SU-DHL-6 (cell line): ENCODE measurements at regions not wholly inside any gene's neighbourhood (a gene's known extent, or its start where the extent isn't known, plus 50 kb on each side); places are given as distances from the start of the nearest gene placed in this dataset.

Experiments
- H2AFZ ChIP-seq: fragments of 200-600 bp; sonication (generic); 2 replicates; pipeline ENCODE4 v1.6.1; 2014; ENCODE audit warnings: low read depth, mild to moderate bottlenecking, moderate library complexity, mixed read lengths, antibody characterized with exemption, low read length; ENCODE audit not compliant: severe bottlenecking
- H3F3A ChIP-seq: fragments of 200-600 bp; shearing (Covaris generic); 2 replicates; pipeline ENCODE4 v1.6.0; 2016; ENCODE audit warnings: antibody characterized with exemption, mild to moderate bottlenecking; ENCODE audit not compliant: insufficient read depth
- H3K27ac ChIP-seq: fragments of 200-600 bp; sonication (generic); 2 replicates; pipeline ENCODE4 v1.5.1; 2016; ENCODE audit warnings: low read depth, mild to moderate bottlenecking, low read length, moderate library complexity, mixed read lengths
- H3K27me3 ChIP-seq: fragments of 200-600 bp; sonication (generic), shearing (Covaris generic); 2 replicates; pipeline ENCODE4 v1.6.0; 2014; ENCODE audit warnings: mild to moderate bottlenecking, low read length
- H3K36me3 ChIP-seq: fragments of 200-600 bp; sonication (generic); 2 replicates; pipeline ENCODE4 v1.6.1; 2014; ENCODE audit warnings: mild to moderate bottlenecking, low read length, mixed read lengths
- H3K4me2 ChIP-seq: fragments of 300-600, 200-600 bp; shearing (Covaris generic), sonication (generic); 2 replicates; pipeline ENCODE4 v1.6.0; 2014; ENCODE audit warnings: low read length, low read depth, mild to moderate bottlenecking; ENCODE audit not compliant: poor library complexity, severe bottlenecking
- H3K4me3 ChIP-seq: fragments of 200-600 bp; sonication (generic); 2 replicates; pipeline ENCODE4 v1.5.1; 2014; ENCODE audit warnings: antibody characterized with exemption, low read length, mild to moderate bottlenecking, mixed read lengths; ENCODE audit not compliant: insufficient read depth, poor library complexity, severe bottlenecking
- H3K79me2 ChIP-seq: fragments of 200-600 bp; sonication (generic); 2 replicates; pipeline ENCODE4 v1.6.1; 2014; ENCODE audit warnings: mild to moderate bottlenecking, low read length, moderate library complexity; ENCODE audit not compliant: insufficient read depth
- H3K9ac ChIP-seq: fragments of 200-600 bp; sonication (generic); 2 replicates; pipeline ENCODE4 v1.7.0; 2014; ENCODE audit warnings: mild to moderate bottlenecking, low read length
- H3K9me2 ChIP-seq: fragments of 200-600 bp; sonication (generic); replicated peaks from 2 replicates; pipeline ENCODE4 v1.6.1; 2014; ENCODE audit warnings: low read length; ENCODE audit not compliant: insufficient read depth
- H3K9me3 ChIP-seq: fragments of 200-600 bp; sonication (generic); 2 replicates; pipeline ENCODE4 v1.6.1; 2014; ENCODE audit warnings: low read length, mixed read lengths; ENCODE audit not compliant: insufficient read depth
- H4K20me1 ChIP-seq: fragments of 200-600 bp; sonication (generic); 2 replicates; pipeline ENCODE4 v1.6.1; 2014; ENCODE audit warnings: low read depth, mild to moderate bottlenecking, antibody characterized with exemption, low read length, moderate library complexity, mixed read lengths
- CTCF ChIP-seq: fragments of 200-600 bp; sonication (generic); IDR thresholded peaks from one replicate; pipeline ENCODE4 v1.5.1; 2017; ENCODE audit warnings: antibody characterized with exemption, mild to moderate bottlenecking, low read length, moderate library complexity; ENCODE audit not compliant: insufficient read depth, poor library complexity, severe bottlenecking
- EZH2phosphoT487 ChIP-seq: fragments of 200-600 bp; sonication (generic), shearing (Covaris generic); conservative IDR thresholded peaks from 2 replicates; pipeline ENCODE4 v1.6.1; 2018; ENCODE audit warnings: mild to moderate bottlenecking, antibody characterized with exemption, low read length, moderate library complexity, mixed read lengths

- Histone ChIP-seq H3K9me3 (peaks cover 20% of the 10 kb centered on the region; the same call in 1 of the 2 replicates), H2AFZ (no peak overlapping the region), H3K4me2 (peak overlapping the region; percentile 74), H3K36me3 (peaks cover 11% of the 10 kb centered on the region; the same call in 1 of the 2 replicates), H3K27me3 (no peaks in the 10 kb centered on the region), H3K79me2 (no peaks in the 10 kb centered on the region), H3K4me3 (peak overlapping the region; percentile 20), H3K9ac (no peak overlapping the region), H4K20me1 (no peaks in the 10 kb centered on the region), H3K27ac (peak overlapping the region; percentile 76), H3K9me2 (no peaks in the 10 kb centered on the region), H3F3A (peaks cover 8% of the 10 kb centered on the region; the same call in 1 of the 2 replicates)
- no peak for TF ChIP-seq CTCF
These were observed 187.0 kb upstream of the RUNX1 start for GRCh38 chr21:35236090-35236489.

GRCh38 chr21:35234725-35235124 is 185.6 kb upstream of the RUNX1 start:
- Histone ChIP-seq H3K4me2 (peak overlapping the region; percentile 74), H4K20me1 (no peaks in the 10 kb centered on the region), H3K9me3 (peaks cover 20% of the 10 kb centered on the region; the same call in 1 of the 2 replicates), H3K9me2 (no peaks in the 10 kb centered on the region), H3K27ac (peak overlapping the region; percentile 76), H3K27me3 (no peaks in the 10 kb centered on the region), H2AFZ (no peak overlapping the region), H3K9ac (peak overlapping the region; percentile 5; the same call in 1 of the 2 replicates), H3K4me3 (peak overlapping the region; percentile 38), H3F3A (peaks cover 17% of the 10 kb centered on the region), H3K36me3 (peaks cover 11% of the 10 kb centered on the region; the same call in 1 of the 2 replicates), H3K79me2 (no peaks in the 10 kb centered on the region)
- TF ChIP-seq EZH2phosphoT487: no peak

- TF ChIP-seq EZH2phosphoT487: no peak
- no peak for TF ChIP-seq CTCF
- H3K27me3 ChIP-seq: no peaks in the 10 kb centered on the region
- peak overlapping the region; percentile 38 for H3K4me3 ChIP-seq
- H4K20me1 ChIP-seq: no peaks in the 10 kb centered on the region
- no peaks in the 10 kb centered on the region for H3K79me2 ChIP-seq
- no peak overlapping the region for H3K9ac ChIP-seq
- H3K36me3 ChIP-seq: peaks cover 11% of the 10 kb centered on the region; the same call in 1 of the 2 replicates
- H3K9me2 ChIP-seq: no peaks in the 10 kb centered on the region
- H3K27ac ChIP-seq: no peak overlapping the region
- H2AFZ ChIP-seq: no peak overlapping the region
- peaks cover 21% of the 10 kb centered on the region for H3F3A ChIP-seq
- H3K9me3 ChIP-seq: peaks cover 20% of the 10 kb centered on the region; the same call in 1 of the 2 replicates
- H3K4me2 ChIP-seq: peak overlapping the region; percentile 74
These were observed 184.7 kb upstream of the RUNX1 start for GRCh38 chr21:35233756-35234155.

- H3F3A ChIP-seq: peaks cover 28% of the 10 kb centered on the region
- no peak overlapping the region for H2AFZ ChIP-seq
- H3K27me3 ChIP-seq: no peaks in the 10 kb centered on the region
- H3K9me2 ChIP-seq: no peaks in the 10 kb centered on the region
- TF ChIP-seq EZH2phosphoT487: no peak
- TF ChIP-seq CTCF: no peak
- no peak overlapping the region for H3K27ac ChIP-seq
- H3K4me3 ChIP-seq: no peak overlapping the region
- no peaks in the 10 kb centered on the region for H4K20me1 ChIP-seq
- H3K4me2 ChIP-seq: no peak overlapping the region
- no peaks in the 10 kb centered on the region for H3K79me2 ChIP-seq
- H3K9ac ChIP-seq: no peak overlapping the region
- H3K9me3 ChIP-seq: peaks cover 20% of the 10 kb centered on the region; the same call in 1 of the 2 replicates
- peaks cover 11% of the 10 kb centered on the region; the same call in 1 of the 2 replicates for H3K36me3 ChIP-seq
These were observed 183.6 kb upstream of the RUNX1 start for GRCh38 chr21:35232545-35233176.
